HG03565 (cell line): ENCODE measurements at regions not wholly inside any gene's neighbourhood (a gene's known extent, or its start where the extent isn't known, plus 50 kb on each side); places are given as distances from the start of the nearest gene placed in this dataset.
"Not testable (repeated sequence)": the region's sequence is repeated elsewhere in the genome, so short reads cannot be mapped to it uniquely, and the experiment has no call there.

ENCODE experiments used
- ATAC-seq: cut with Tn5 transposase; IDR thresholded peaks from one replicate; pipeline ENCODE4 v1.9.1; 2021; ENCODE audit warnings: mild to moderate bottlenecking, moderate library complexity; ENCODE audit not compliant: unreplicated experiment

DNA sequence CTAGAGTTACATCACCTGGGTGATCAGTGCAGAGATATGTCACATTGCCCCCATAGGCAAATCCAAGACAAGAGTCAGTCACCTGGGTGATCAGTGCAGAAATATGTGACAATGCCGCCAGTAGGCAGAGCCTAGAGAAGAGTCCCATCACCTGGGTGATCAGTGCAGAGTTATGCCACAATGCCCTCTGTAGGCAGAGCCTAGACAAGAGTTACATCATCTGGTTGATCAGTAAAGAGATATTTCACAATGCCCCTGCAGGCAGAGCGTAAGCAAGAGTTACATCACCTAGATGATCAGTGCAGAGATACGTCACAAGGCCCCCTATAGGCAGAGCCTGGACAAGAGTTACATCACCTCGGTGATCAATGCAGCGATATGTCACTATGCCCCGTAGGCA lies 63.3 kb upstream of the FRG2B start:
- ATAC-seq = not testable (repeated sequence)

DNA sequence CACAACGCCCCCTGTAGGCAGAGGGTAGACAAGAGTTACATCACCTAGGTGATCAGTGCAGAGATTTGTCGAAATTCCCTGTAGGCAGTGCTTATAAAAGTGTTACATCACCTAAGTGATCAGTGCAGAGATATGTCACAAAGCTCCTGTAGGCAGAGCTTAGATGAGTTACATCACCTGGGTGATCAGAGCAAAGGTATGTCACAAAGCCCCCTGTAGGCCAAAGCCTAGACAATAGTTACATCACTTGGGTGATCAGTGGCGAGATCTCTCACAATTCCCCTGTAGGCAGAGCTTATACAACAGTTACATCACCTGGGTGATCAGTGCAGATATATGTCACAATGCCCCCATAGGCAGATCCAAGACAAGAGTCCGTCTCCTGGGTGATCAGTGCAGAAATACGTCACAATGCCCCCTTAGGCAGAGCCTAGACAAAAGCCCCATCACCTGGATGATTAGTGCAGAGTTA lies 61.9 kb upstream of the FRG2B start:
- peak; percentile 6 for ATAC-seq

DNA sequence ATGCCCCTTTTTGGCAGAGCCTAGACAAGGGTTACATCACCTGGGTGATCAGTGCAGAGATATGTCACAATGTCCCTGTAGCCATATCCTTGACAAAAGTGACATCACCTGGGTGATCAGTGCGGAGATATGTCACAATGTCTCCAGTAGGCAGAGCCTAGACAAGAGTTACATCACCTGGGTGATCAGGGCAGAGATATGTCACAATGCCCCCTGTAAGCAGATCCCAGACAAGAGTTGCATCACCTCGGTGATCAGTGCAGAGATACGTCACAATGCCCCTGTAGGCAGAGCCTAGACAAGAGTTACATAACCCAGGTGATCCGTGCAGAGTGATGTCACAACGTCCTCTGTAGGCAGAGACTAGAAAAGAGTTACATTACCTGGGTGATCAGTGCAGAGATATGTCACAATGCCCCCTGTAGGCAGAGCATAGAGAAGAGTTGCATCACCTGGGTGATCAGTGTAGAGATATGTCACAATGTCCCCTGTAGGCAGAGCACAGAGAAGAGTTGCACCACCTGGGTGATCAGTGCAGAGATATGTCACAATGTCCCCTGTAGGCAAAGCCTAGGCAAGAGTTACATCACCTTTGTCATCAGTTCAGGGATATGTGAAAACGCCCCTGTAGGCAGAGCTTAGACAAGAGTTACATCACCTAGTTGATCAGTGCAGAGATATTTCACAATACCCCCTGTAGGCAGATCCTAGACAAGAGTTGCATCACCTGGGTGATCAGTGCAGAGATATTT lies 61.3 kb upstream of the FRG2B start:
- peak; percentile 34 for ATAC-seq

DNA sequence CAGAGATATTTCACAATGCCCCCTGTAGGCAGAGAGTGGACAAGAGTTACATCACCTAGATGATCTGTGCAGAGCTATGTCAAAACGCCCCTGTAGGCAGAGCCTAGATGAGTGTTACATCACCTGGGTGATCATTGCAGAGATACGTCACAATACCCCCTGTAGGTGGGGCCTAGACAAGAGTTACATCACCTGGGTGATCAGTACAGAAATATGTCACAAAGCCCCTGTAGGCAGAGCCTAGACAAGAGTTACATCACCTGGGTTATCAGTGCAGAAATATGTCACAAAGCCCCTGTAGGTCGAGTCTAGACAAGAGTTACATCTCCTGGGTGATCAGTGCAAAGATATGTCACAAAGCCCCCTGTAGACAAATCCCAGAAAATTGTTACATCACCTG lies 60.4 kb upstream of the FRG2B start:
- not testable (repeated sequence) for ATAC-seq
